ENCODE measurements at regions not wholly inside any gene's neighbourhood (a gene's known extent, or its start where the extent isn't known, plus 50 kb on each side); places are given as distances from the start of the nearest gene placed in this dataset.

DNA sequence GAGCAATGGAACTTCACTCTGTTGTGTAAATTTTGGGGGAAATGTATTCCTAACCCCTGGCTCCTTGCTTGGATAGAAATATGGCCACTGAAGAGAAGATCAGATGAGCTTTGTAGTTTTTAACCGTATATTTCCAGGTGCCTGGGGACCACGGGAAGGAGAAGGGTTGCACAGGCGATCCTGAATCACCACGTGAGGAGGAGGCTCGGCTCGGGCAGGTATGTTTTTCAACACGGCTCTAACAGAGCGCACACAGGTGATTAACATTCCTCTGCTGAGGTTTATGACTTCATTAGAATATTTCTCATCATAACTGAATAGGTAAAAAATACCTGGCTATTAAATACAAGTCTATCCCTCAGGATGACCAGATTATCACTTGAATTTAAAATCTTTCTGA lies 495.0 kb upstream of the ZFHX3 start:
- Histone ChIP-seq H4K20me1 (ENCODE audit: insufficient read depth, low read length) (no peaks in the 10 kb centered on the region), H2AFZ (ENCODE audit: low read length) (no peak overlapping the region), H3K79me2 (ENCODE audit: insufficient read depth, low read length) (no peaks in the 10 kb centered on the region), H3K36me3 (replicated peaks in 1 of 2; ENCODE audit: control insufficient read depth in 1 of 2, insufficient read depth in 2 of 2, low read length in 2 of 2) (no peaks in the 10 kb centered on the region), H3K27ac (ENCODE audit: extremely low read length, insufficient read depth, low read length) (no peak overlapping the region), H3K4me3 (replicated peaks in 1 of 3; ENCODE audit: insufficient read depth in 1 of 3, low read depth in 2 of 3, low read length in 3 of 3) (no peak overlapping the region), H3K4me2 (ENCODE audit: low read depth, low read length) (no peak overlapping the region), H3K27me3 (ENCODE audit: control insufficient read depth in 1 of 2, insufficient read depth in 2 of 2, low read length in 2 of 2) (peaks cover 15 to 75% of the 10 kb centered on the region in 2 experiments; a peak in 4 of 5 replicates), H3K4me1 (ENCODE audit: insufficient read depth, low read length) (no peaks in the 10 kb centered on the region), H3K9ac (ENCODE audit: insufficient read depth, low read depth, low read length) (no peak overlapping the region), H3K9me3 (ENCODE audit: low read length) (no peaks in the 10 kb centered on the region)
- BruUV-seq (replicated peaks), result no TSS peak
- TF ChIP-seq HNRNPUL1 (IDR thresholded peaks at IDR 0.05; ENCODE audit: low read depth, low read length) (no peak), ZSCAN31 (CRISPR knock-in tag; IDR thresholded peaks at IDR 0.05; ENCODE audit: low read depth) (no peak), RFX1 (IDR thresholded peaks at IDR 0.05) (no peak), CENPBD1 (CRISPR knock-in tag; IDR thresholded peaks at IDR 0.05; ENCODE audit: borderline replicate concordance, low read depth) (no peak), ZSCAN20 (CRISPR knock-in tag; IDR thresholded peaks at IDR 0.05; ENCODE audit: borderline replicate concordance) (no peak), ZNF782 (CRISPR knock-in tag; IDR thresholded peaks at IDR 0.05; ENCODE audit: borderline replicate concordance) (no peak)
- intact Hi-C loops (cut with micrococcal nuclease; ENCODE audit: unreplicated experiment), result no loop called here
- WGBS (ENCODE audit: low lambda C conversion rate), result 10% methylated on average over 8 of the region's 8 CpGs
- DNase-seq (ENCODE audit: low spot score) (no peak), ATAC-seq (no peak), FAIRE-seq (no peak)
- POLR2A ChIA-PET, result no interaction called here
- in situ Hi-C loops (cut with HindIII; ENCODE audit: extremely low pct_ligation_motif_present, low pct_unique_long_range_greater_than_20kb), result no loop called here
- CTCF ChIA-PET (ENCODE audit: low intra/inter-chr PET ratio, low total read pairs), result no interaction called here

GRCh38 chr16:73537921-73538320 lies 490.0 kb upstream of the ZFHX3 start:
- ATAC-seq, result no peak
- intact Hi-C loops (cut with micrococcal nuclease; ENCODE audit: unreplicated experiment) (no loop called here), in situ Hi-C loops (cut with HindIII; ENCODE audit: extremely low pct_ligation_motif_present, low pct_unique_long_range_greater_than_20kb) (no loop called here)
- Histone ChIP-seq H3K9me3 (ENCODE audit: low read length) (no peaks in the 10 kb centered on the region), H3K9ac (ENCODE audit: insufficient read depth, low read depth, low read length) (no peak overlapping the region), H2AFZ (ENCODE audit: low read length) (no peak overlapping the region), H3K36me3 (replicated peaks in 1 of 2; ENCODE audit: control insufficient read depth in 1 of 2, insufficient read depth in 2 of 2, low read length in 2 of 2) (no peaks in the 10 kb centered on the region), H3K27ac (ENCODE audit: extremely low read length, insufficient read depth, low read length) (no peak overlapping the region), H4K20me1 (ENCODE audit: insufficient read depth, low read length) (no peaks in the 10 kb centered on the region), H3K4me1 (ENCODE audit: insufficient read depth, low read length) (no peaks in the 10 kb centered on the region), H3K4me3 (replicated peaks in 1 of 3; ENCODE audit: insufficient read depth in 1 of 3, low read depth in 2 of 3, low read length in 3 of 3) (no peak overlapping the region), H3K27me3 (ENCODE audit: control insufficient read depth in 1 of 2, insufficient read depth in 2 of 2, low read length in 2 of 2) (peaks cover 5 to 32% of the 10 kb centered on the region in 2 experiments; a peak in 4 of 5 replicates), H3K4me2 (ENCODE audit: low read depth, low read length) (no peak overlapping the region), H3K79me2 (ENCODE audit: insufficient read depth, low read length) (no peaks in the 10 kb centered on the region)
- CTCF ChIA-PET (ENCODE audit: low intra/inter-chr PET ratio, low total read pairs), result no interaction called here
- BruUV-seq (replicated peaks), result no TSS peak
- DNase-seq (ENCODE audit: low spot score), result no peak
- TF ChIP-seq TCF12 (IDR thresholded peaks at IDR 0.05) (no peak), TCF12 (CRISPR knock-in tag; IDR thresholded peaks at IDR 0.05) (no peak), MAFK (conservative IDR thresholded peaks at IDR 0.05 in 1 of 2, IDR thresholded peaks at IDR 0.05 in 1 of 2; ENCODE audit: low read length in 2 of 2) (peak in 1 of 2 experiments; percentile 44; a peak in 1 of 4 replicates), MAFF (IDR thresholded peaks at IDR 0.05; ENCODE audit: low read depth, low read length) (0 out of 2 replicates have a peak, but pooled peaks have one; percentile 11)
- FAIRE-seq, result no peak
- POLR2A ChIA-PET, result no interaction called here
- WGBS (ENCODE audit: low lambda C conversion rate), result under 1% methylated on average over 3 of the region's 3 CpGs

All from HepG2 (cell line).